ENCODE measurements at regions not wholly inside any gene's neighbourhood (a gene's known extent, or its start where the extent isn't known, plus 50 kb on each side); places are given as distances from the start of the nearest gene placed in this dataset.

DNA sequence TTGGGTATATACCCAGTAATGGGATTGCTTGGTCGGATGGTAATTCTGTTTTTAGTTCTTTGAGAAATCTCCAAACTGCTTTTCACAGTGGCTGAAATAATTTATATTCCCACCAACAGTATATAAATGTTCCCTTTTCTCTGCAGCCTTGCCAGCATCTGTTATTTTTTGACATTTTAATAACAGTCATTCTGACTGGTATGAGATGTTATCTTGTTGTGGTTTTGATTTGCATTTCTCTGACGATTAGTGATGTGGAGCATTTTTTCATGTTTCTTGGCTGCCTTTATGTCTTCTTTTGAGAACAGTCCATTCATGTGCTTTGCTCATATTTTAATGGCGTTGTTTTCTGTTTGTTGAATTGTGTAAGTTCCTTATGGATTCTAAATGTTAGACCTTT, 641.6 kb downstream of the HACE1 start:
- no peak for TF ChIP-seq CTCF (IDR thresholded peaks at IDR 0.05)
- TF ChIP-seq POLR2AphosphoS5 (IDR thresholded peaks at IDR 0.05; ENCODE audit: low read depth, low read length), result no peak
- no peak for TF ChIP-seq SIN3A (IDR thresholded peaks at IDR 0.05; ENCODE audit: borderline replicate concordance, insufficient read depth, low read depth, low read length)
- TF ChIP-seq REST (IDR thresholded peaks at IDR 0.05; ENCODE audit: insufficient read depth in 1 of 2, low read depth in 2 of 2, low read length in 1 of 2), result no peak

Data from Panc1 (cell line).